ENCODE measurements at regions not wholly inside any gene's neighbourhood (a gene's known extent, or its start where the extent isn't known, plus 50 kb on each side); places are given as distances from the start of the nearest gene placed in this dataset.

DNA sequence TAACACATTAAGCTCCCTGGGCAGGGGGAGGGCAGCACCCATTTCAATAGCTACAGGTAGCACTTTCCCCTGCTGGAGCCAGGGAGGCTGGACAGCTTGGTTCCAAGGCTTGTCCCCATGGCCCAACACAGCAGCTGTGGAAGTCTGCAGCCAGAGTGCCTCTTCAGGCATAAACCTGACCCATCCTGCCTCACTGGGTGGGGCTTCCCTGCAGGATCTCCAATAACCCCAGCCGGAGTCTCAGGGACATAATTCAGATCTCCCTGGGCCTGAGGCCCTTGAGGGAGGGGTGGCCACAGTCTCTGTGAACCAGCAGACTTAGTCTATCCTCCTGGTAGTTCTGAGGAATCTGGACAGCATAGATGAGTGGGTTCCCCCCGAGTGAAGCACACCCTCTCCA, 1001.9 kb upstream of the CHAC2 start:
- DNase-seq (ENCODE audit: low read depth in 6 of 9, low spot score in 9 of 9), result no peak
- 95% methylated on average over 2 of the region's 2 CpGs for WGBS
- H3K27me3 ChIP-seq (ENCODE audit: control insufficient read depth in 2 of 2, insufficient read depth in 1 of 2, low read length in 1 of 2), result no peaks in the 10 kb centered on the region
- H3K27ac ChIP-seq (ENCODE audit: low read depth in 1 of 2, low read length in 1 of 2), result no peak overlapping the region
- H3K36me3 ChIP-seq (ENCODE audit: control insufficient read depth in 2 of 2, insufficient read depth in 2 of 2, low read length in 1 of 2), result no peaks in the 10 kb centered on the region
- no peaks in the 10 kb centered on the region for H3K9me3 ChIP-seq (ENCODE audit: control insufficient read depth in 2 of 2, insufficient read depth in 1 of 2, low read length in 1 of 2)
- no peaks in the 10 kb centered on the region for H3K4me1 ChIP-seq (ENCODE audit: control insufficient read depth in 2 of 2, insufficient read depth in 2 of 2, low read length in 2 of 2)
- no peak overlapping the region for H3K4me3 ChIP-seq (ENCODE audit: low read length in 2 of 2)

DNA sequence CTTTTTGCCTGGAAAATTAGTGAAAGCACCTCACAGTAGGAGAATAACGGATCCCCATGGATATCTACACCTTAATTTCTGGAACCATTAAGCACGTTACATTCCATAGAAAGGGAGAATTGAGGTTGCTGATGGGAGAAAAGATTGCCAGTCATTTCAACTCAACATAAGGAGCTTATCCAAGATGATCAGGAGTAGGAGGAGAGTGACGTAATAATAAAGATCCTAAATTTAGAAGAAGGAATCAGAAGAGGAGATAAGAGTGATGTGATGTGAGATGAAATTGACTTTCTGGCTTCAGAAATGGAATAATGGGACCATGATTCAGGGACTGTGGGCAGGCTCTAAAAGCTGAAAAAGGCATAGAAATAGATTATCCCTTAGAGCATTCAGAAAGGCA, 1017.8 kb upstream of the CHAC2 start:
- Histone ChIP-seq H3K27me3 (ENCODE audit: control insufficient read depth in 2 of 2, insufficient read depth in 1 of 2, low read length in 1 of 2) (no peaks in the 10 kb centered on the region), H3K27ac (ENCODE audit: low read depth in 1 of 2, low read length in 1 of 2) (no peak overlapping the region), H3K36me3 (ENCODE audit: control insufficient read depth in 2 of 2, insufficient read depth in 2 of 2, low read length in 1 of 2) (no peaks in the 10 kb centered on the region), H3K9me3 (ENCODE audit: control insufficient read depth in 2 of 2, insufficient read depth in 1 of 2, low read length in 1 of 2) (peaks cover 0 to 7% of the 10 kb centered on the region in 2 donors), H3K4me1 (ENCODE audit: control insufficient read depth in 2 of 2, insufficient read depth in 2 of 2, low read length in 2 of 2) (no peaks in the 10 kb centered on the region), H3K4me3 (ENCODE audit: low read length in 2 of 2) (no peak overlapping the region)
- WGBS, result 92% methylated on average over 3 of the region's 3 CpGs
- DNase-seq (ENCODE audit: low read depth in 6 of 9, low spot score in 9 of 9), result no peak

DNA sequence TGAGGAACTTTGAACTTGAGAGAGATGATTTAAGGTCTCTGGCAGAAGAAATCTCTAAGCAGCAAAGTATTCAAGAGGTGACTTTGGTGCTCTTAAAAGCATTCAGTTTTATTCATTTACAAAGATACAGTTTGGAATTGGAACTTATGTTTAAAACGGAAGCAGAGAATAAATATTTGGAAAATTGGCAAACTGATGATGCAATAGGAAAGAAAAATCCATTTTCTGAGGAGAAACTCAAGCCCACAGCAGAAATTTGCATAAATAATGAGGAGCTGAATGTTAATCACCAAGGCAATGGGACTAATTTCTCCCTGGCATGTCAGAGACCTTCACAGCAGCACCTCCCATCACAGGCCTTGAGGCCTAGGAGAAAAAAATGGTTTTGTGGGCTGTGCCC, 1022.5 kb upstream of the CHAC2 start:
- no peaks in the 10 kb centered on the region for H3K27me3 ChIP-seq (ENCODE audit: control insufficient read depth in 2 of 2, insufficient read depth in 1 of 2, low read length in 1 of 2)
- no peak for DNase-seq (ENCODE audit: low read depth in 6 of 9, low spot score in 9 of 9)
- WGBS, result 91% methylated on average over 1 of the region's 1 CpG
- peaks cover 0 to 10% of the 10 kb centered on the region in 2 donors for H3K9me3 ChIP-seq (ENCODE audit: control insufficient read depth in 2 of 2, insufficient read depth in 1 of 2, low read length in 1 of 2)
- no peaks in the 10 kb centered on the region for H3K36me3 ChIP-seq (ENCODE audit: control insufficient read depth in 2 of 2, insufficient read depth in 2 of 2, low read length in 1 of 2)
- no peak overlapping the region for H3K27ac ChIP-seq (ENCODE audit: low read depth in 1 of 2, low read length in 1 of 2)
- H3K4me3 ChIP-seq (ENCODE audit: low read length in 2 of 2), result no peak overlapping the region
- no peaks in the 10 kb centered on the region for H3K4me1 ChIP-seq (ENCODE audit: control insufficient read depth in 2 of 2, insufficient read depth in 2 of 2, low read length in 2 of 2)

DNA sequence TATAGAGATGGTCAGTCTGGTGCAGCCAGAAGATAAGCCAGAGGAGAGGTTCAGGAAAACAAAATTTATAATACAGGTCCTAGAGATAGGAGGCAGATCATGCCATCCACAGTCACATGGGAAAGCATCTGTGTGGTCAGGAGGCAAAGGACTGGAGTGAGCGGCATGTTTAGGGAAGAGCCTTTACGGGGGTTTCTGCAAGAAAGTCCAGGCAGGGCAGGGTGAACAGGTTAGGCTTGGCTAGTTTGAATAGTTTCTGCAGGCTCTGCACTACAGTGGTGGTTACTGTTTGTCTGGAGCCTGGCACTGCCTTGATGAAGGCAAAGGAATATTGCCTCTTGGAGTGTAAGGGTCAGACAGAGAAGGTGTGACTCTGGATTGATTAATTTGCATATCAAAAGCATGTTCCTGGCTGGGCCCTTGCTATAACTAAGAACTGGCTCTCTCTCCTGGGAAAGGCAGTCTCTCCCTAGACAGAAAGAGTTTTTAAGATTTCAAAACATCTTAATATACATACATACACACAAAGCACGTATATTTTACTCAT, 1034.7 kb upstream of the CHAC2 start:
- DNase-seq (ENCODE audit: low read depth in 6 of 9, low spot score in 9 of 9), result no peak
- 90% methylated on average over 3 of the region's 3 CpGs for WGBS
- Histone ChIP-seq H3K4me3 (ENCODE audit: low read length in 2 of 2) (no peak overlapping the region), H3K4me1 (ENCODE audit: control insufficient read depth in 2 of 2, insufficient read depth in 2 of 2, low read length in 2 of 2) (no peaks in the 10 kb centered on the region), H3K36me3 (ENCODE audit: control insufficient read depth in 2 of 2, insufficient read depth in 2 of 2, low read length in 1 of 2) (no peaks in the 10 kb centered on the region), H3K9me3 (ENCODE audit: control insufficient read depth in 2 of 2, insufficient read depth in 1 of 2, low read length in 1 of 2) (no peaks in the 10 kb centered on the region), H3K27me3 (ENCODE audit: control insufficient read depth in 2 of 2, insufficient read depth in 1 of 2, low read length in 1 of 2) (no peaks in the 10 kb centered on the region), H3K27ac (ENCODE audit: low read depth in 1 of 2, low read length in 1 of 2) (no peak overlapping the region)

DNA sequence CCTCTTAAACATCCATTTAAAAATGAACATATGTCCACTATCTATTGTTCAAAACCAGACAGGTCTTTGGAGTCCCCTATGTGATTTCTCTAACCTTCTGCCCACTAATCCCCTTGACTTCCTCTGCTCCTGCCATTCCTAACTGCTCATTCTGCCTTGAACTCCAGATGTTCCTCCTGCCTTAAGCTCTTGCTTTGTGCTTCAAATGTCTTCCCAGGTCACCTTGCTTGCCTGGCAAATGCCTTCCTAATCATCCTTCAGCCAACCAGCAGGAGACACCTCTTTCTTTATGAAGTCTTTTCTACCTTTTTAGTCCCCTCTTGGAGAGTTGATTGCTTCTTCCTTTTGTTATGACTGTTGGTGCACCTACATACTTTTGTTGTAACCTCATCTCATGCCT, 1043.0 kb upstream of the CHAC2 start:
- H3K9me3 ChIP-seq (ENCODE audit: control insufficient read depth in 2 of 2, insufficient read depth in 1 of 2, low read length in 1 of 2), result no peaks in the 10 kb centered on the region
- no peak for DNase-seq (ENCODE audit: low read depth in 6 of 9, low spot score in 9 of 9)
- H3K4me3 ChIP-seq (ENCODE audit: low read length in 2 of 2), result no peak overlapping the region
- H3K27me3 ChIP-seq (ENCODE audit: control insufficient read depth in 2 of 2, insufficient read depth in 1 of 2, low read length in 1 of 2), result no peaks in the 10 kb centered on the region
- H3K36me3 ChIP-seq (ENCODE audit: control insufficient read depth in 2 of 2, insufficient read depth in 2 of 2, low read length in 1 of 2), result no peaks in the 10 kb centered on the region
- no peaks in the 10 kb centered on the region for H3K4me1 ChIP-seq (ENCODE audit: control insufficient read depth in 2 of 2, insufficient read depth in 2 of 2, low read length in 2 of 2)
- no peak overlapping the region for H3K27ac ChIP-seq (ENCODE audit: low read depth in 1 of 2, low read length in 1 of 2)

DNA sequence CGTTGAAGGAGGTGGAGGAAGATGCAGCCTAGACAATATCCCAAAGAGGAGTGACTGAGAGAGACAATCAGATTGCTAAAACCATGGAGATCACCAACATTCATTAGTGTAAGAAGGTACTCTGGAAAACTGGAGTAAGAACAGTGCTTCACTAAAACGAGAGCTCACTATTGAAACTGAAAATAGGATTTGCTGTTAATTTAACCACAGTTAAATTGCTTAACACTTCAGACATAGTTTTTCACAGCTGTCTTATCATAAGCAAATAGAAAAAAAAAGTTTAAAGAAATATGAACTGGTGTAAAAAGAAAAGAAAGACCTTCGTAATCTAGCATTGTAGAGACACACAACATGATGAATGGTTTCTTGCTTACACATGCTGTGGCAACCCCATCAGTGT, 1049.8 kb upstream of the CHAC2 start:
- Histone ChIP-seq H3K36me3 (ENCODE audit: control insufficient read depth in 2 of 2, insufficient read depth in 2 of 2, low read length in 1 of 2) (no peaks in the 10 kb centered on the region), H3K27me3 (ENCODE audit: control insufficient read depth in 2 of 2, insufficient read depth in 1 of 2, low read length in 1 of 2) (no peaks in the 10 kb centered on the region), H3K9me3 (ENCODE audit: control insufficient read depth in 2 of 2, insufficient read depth in 1 of 2, low read length in 1 of 2) (no peaks in the 10 kb centered on the region), H3K4me1 (ENCODE audit: control insufficient read depth in 2 of 2, insufficient read depth in 2 of 2, low read length in 2 of 2) (no peaks in the 10 kb centered on the region), H3K4me3 (ENCODE audit: low read length in 2 of 2) (no peak overlapping the region), H3K27ac (ENCODE audit: low read depth in 1 of 2, low read length in 1 of 2) (no peak overlapping the region)
- DNase-seq (ENCODE audit: low read depth in 6 of 9, low spot score in 9 of 9), result no peak
- WGBS, result 90% methylated on average over 3 of the region's 3 CpGs

DNA sequence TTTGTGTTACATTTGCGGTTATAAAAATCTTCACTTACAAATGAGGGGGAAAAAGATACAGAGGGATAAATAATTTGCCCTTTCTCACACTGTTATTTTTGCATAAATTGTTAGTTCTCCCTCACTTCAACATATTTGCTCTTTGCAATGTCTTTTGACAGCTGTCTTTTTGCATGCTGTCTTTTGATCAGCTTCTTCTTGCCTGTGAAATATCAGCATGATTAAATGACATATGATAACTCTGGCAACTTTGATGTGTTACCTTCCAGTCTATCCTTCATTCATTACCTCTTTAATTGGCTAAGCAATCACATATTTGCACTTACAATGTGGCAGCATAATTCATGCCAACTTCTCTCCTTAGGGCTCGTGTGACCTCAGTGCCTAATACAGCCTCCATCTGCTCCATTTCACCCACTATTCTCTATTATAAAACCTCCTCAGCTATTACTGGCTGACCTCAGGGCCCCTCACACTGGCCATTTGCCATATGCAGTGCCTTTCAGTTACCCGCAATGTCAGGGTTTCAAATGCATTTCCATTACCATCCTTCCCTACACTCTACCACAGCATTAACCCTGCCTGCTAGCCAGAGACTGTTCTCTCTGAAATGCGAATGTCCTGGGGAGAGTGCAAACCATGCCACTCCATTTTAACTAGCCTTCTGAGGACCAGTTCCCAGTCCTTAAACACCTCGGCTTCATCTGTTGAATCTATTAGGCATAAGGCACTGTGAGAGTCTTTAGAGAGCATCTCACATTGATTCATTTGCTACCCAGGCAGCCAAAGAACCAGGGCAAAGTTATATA, 1056.6 kb upstream of the CHAC2 start:
- H3K36me3 ChIP-seq (ENCODE audit: control insufficient read depth in 2 of 2, insufficient read depth in 2 of 2, low read length in 1 of 2), result no peaks in the 10 kb centered on the region
- H3K27me3 ChIP-seq (ENCODE audit: control insufficient read depth in 2 of 2, insufficient read depth in 1 of 2, low read length in 1 of 2), result no peaks in the 10 kb centered on the region
- no peaks in the 10 kb centered on the region for H3K9me3 ChIP-seq (ENCODE audit: control insufficient read depth in 2 of 2, insufficient read depth in 1 of 2, low read length in 1 of 2)
- H3K4me1 ChIP-seq (ENCODE audit: control insufficient read depth in 2 of 2, insufficient read depth in 2 of 2, low read length in 2 of 2), result no peaks in the 10 kb centered on the region
- DNase-seq (ENCODE audit: low read depth in 6 of 9, low spot score in 9 of 9), result no peak
- H3K27ac ChIP-seq (ENCODE audit: low read depth in 1 of 2, low read length in 1 of 2), result no peak overlapping the region
- WGBS, result 91% methylated on average over 5 of the region's 5 CpGs
- H3K4me3 ChIP-seq (ENCODE audit: low read length in 2 of 2), result no peak overlapping the region

DNA sequence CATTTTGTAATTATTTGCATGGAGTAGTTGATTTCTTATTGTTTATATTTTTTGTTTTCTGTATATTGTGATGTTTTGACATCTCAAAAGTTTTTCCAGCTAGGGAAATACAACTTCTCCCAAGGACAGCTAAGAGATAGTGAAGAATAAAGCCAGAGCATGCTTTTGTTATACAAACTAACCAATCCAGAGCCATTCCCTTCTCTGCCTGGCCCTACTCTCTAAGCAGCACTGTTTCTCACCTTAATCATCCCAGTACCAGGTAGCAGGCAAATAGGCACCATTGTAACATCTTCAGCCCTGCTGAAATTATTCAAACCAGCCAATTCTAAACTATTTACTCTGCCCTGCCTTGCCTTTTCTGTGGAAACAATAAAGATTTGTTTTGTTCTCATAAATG, 1063.4 kb upstream of the CHAC2 start:
- no peak for DNase-seq (ENCODE audit: low read depth in 6 of 9, low spot score in 9 of 9)
- H3K4me3 ChIP-seq (ENCODE audit: low read length in 2 of 2), result no peak overlapping the region
- no peaks in the 10 kb centered on the region for H3K9me3 ChIP-seq (ENCODE audit: control insufficient read depth in 2 of 2, insufficient read depth in 1 of 2, low read length in 1 of 2)
- no peaks in the 10 kb centered on the region for H3K27me3 ChIP-seq (ENCODE audit: control insufficient read depth in 2 of 2, insufficient read depth in 1 of 2, low read length in 1 of 2)
- no peaks in the 10 kb centered on the region for H3K36me3 ChIP-seq (ENCODE audit: control insufficient read depth in 2 of 2, insufficient read depth in 2 of 2, low read length in 1 of 2)
- no peaks in the 10 kb centered on the region for H3K4me1 ChIP-seq (ENCODE audit: control insufficient read depth in 2 of 2, insufficient read depth in 2 of 2, low read length in 2 of 2)
- H3K27ac ChIP-seq (ENCODE audit: low read depth in 1 of 2, low read length in 1 of 2), result no peak overlapping the region

DNA sequence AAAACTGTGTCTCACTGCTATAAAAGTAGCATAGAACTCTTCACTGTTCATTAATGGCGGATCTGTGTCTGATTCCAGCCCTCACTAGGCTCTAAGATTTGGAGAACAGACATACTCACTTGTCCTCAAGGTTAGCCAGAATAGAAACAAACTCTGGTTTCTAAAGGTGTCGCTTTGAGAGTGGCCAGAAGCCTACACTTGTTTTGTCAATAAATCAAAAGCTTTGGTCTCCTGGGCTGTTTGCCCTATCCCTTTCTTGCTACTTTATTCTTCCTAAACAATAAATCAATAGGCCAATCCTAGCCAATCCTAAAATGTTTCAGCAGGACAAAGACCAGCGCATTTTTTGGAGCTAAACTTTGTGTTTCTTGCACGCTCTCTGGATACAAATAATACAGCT, 1064.6 kb upstream of the CHAC2 start:
- Histone ChIP-seq H3K27me3 (ENCODE audit: control insufficient read depth in 2 of 2, insufficient read depth in 1 of 2, low read length in 1 of 2) (no peaks in the 10 kb centered on the region), H3K4me1 (ENCODE audit: control insufficient read depth in 2 of 2, insufficient read depth in 2 of 2, low read length in 2 of 2) (no peaks in the 10 kb centered on the region), H3K4me3 (ENCODE audit: low read length in 2 of 2) (no peak overlapping the region), H3K9me3 (ENCODE audit: control insufficient read depth in 2 of 2, insufficient read depth in 1 of 2, low read length in 1 of 2) (no peaks in the 10 kb centered on the region), H3K27ac (ENCODE audit: low read depth in 1 of 2, low read length in 1 of 2) (no peak overlapping the region), H3K36me3 (ENCODE audit: control insufficient read depth in 2 of 2, insufficient read depth in 2 of 2, low read length in 1 of 2) (no peaks in the 10 kb centered on the region)
- WGBS, result 90% methylated on average over 4 of the region's 4 CpGs
- DNase-seq (ENCODE audit: low read depth in 6 of 9, low spot score in 9 of 9), result no peak
